HCT116 (cell line): ENCODE measurements at regions not wholly inside any gene's neighbourhood (a gene's known extent, or its start where the extent isn't known, plus 50 kb on each side); places are given as distances from the start of the nearest gene placed in this dataset.

ENCODE experiments used
- ATAC-seq: fragments of 200-7000 bp; cut with Tn5 transposase; 2 replicates; pipeline ENCODE4 v1.9.1; 2020; ENCODE audit warnings: mild to moderate bottlenecking, moderate library complexity
- BruUV-seq: library from RNA; stranded (reverse); fragments of 400-500 nt; replicated peaks from 2 replicates; lab custom pipeline; 2021; lab: Mats Ljungman, UMichigan
- CTCF ChIA-PET: fragments of 300-600 bp; sonication (Branson Sonifier 250); formaldehyde crosslinking; loops from one replicate; lab custom pipeline; 2021; ENCODE audit warnings: antibody characterized with exemption; lab: Charles Lee
- POLR2A ChIA-PET: fragments of 300-600, 350-600 bp; sonication (Branson Sonifier 250); formaldehyde crosslinking; loops from one replicate; lab custom pipeline; 2021; ENCODE audit warnings: antibody characterized with exemption; lab: Charles Lee
- RAD21 ChIA-PET, 2 experiments: fragments of 300-600 bp; sonication (Branson Sonifier 250); formaldehyde crosslinking; loops; one replicate each; lab custom pipeline; 2023; ENCODE audit warnings: low total read pairs in 2 of 2; ENCODE audit not compliant: uncharacterized antibody in 2 of 2, unreplicated experiment in 2 of 2, low non-redundant PET in 1 of 2; lab: Charles Lee
- DNase-seq: peaks from one replicate; pipeline ENCODE4 v3.0.0-alpha.2; 2010; ENCODE audit warnings: low read depth, low spot score
- H2AFZ ChIP-seq: fragments of 200-600 bp; shearing (Covaris generic), sonication (generic); 2 replicates; pipeline ENCODE4 v1.6.1; 2017; ENCODE audit warnings: low read depth, mixed run types, mixed read lengths, antibody characterized with exemption, low read length; ENCODE audit not compliant: poor library complexity, severe bottlenecking
- H3K27ac ChIP-seq: 2 replicates; pipeline ENCODE4 v1.5.1; 2012; ENCODE audit warnings: low read depth, low read length
- H3K27me3 ChIP-seq: fragments of 200-600 bp; sonication (generic); 2 replicates; pipeline ENCODE4 v1.6.1; 2016; ENCODE audit warnings: mixed run types, low read length, mixed read lengths; ENCODE audit not compliant: insufficient read depth
- H3K36me3 ChIP-seq, 2 experiments: fragments of 200-500 bp in 1 of 2; fragments of 200-600 bp in 1 of 2; sonication (Bioruptor generic) in 1 of 2; sonication (generic) in 1 of 2; 2 replicates each; pipeline versions ENCODE4 v1.5.1 to v1.6.1; 2014 to 2016; ENCODE audit warnings: low read length in 2 of 2, inconsistent platforms in 1 of 2, mixed read lengths in 1 of 2, mixed run types in 1 of 2; ENCODE audit not compliant: insufficient read depth in 2 of 2, control insufficient read depth in 1 of 2
- H3K4me1 ChIP-seq, 2 experiments: fragments of 200-600 bp in 1 of 2; sonication (generic) in 1 of 2; 2 replicates each; pipeline versions ENCODE4 v1.5.1 to v1.6.1; 2012 to 2017; ENCODE audit warnings: low read length in 2 of 2, inconsistent platforms in 1 of 2, mild to moderate bottlenecking in 1 of 2, mixed read lengths in 1 of 2, mixed run types in 1 of 2, moderate library complexity in 1 of 2; ENCODE audit not compliant: insufficient read depth in 2 of 2, control insufficient read depth in 1 of 2
- H3K4me2 ChIP-seq: fragments of 200-600 bp; sonication (generic); 2 replicates; pipeline ENCODE4 v1.6.1; 2017; ENCODE audit warnings: mixed run types, low read length, mixed read lengths
- H3K4me3 ChIP-seq, 2 experiments: fragments of 200-600 bp in 1 of 2; sonication (generic) in 1 of 2; replicated peaks in 1 of 2; 2 replicates each; pipeline ENCODE4 v1.5.1; 2011 to 2016; ENCODE audit warnings: low read length in 2 of 2, control low read depth in 1 of 2, low read depth in 1 of 2, mild to moderate bottlenecking in 1 of 2, mixed read lengths in 1 of 2, mixed run types in 1 of 2
- H3K79me2 ChIP-seq: fragments of 200-600 bp; sonication (generic); 2 replicates; pipeline ENCODE4 v1.6.1; 2017; ENCODE audit warnings: mild to moderate bottlenecking, mixed run types, low read length, moderate library complexity, mixed read lengths; ENCODE audit not compliant: insufficient read depth
- H3K9ac ChIP-seq: fragments of 200-600 bp; sonication (generic); 2 replicates; pipeline ENCODE4 v1.6.1; 2016; ENCODE audit warnings: low read length, mixed read lengths
- H3K9me2 ChIP-seq: fragments of 200-600 bp; sonication (generic), shearing (Covaris generic); 2 replicates; pipeline ENCODE4 v1.6.1; 2017; ENCODE audit warnings: mixed run types, mild to moderate bottlenecking, moderate library complexity; ENCODE audit not compliant: insufficient read depth
- H3K9me3 ChIP-seq, 2 experiments: fragments of 200-500 bp in 1 of 2; fragments of 200-600 bp in 1 of 2; sonication (Bioruptor generic) in 1 of 2; sonication (generic) in 1 of 2; 2 replicates each; pipeline ENCODE4 v1.6.1; 2014 to 2017; ENCODE audit warnings: low read length in 2 of 2, mixed read lengths in 2 of 2, inconsistent platforms in 1 of 2, low read depth in 1 of 2, mild to moderate bottlenecking in 1 of 2, mixed run types in 1 of 2, moderate library complexity in 1 of 2; ENCODE audit not compliant: control insufficient read depth in 1 of 2, insufficient read depth in 1 of 2
- H4K20me1 ChIP-seq: fragments of 200-600 bp; sonication (generic), shearing (Covaris generic); 2 replicates; pipeline ENCODE4 v1.6.1; 2017; ENCODE audit warnings: mixed run types, mild to moderate bottlenecking, moderate library complexity; ENCODE audit not compliant: insufficient read depth
- CBX3 ChIP-seq: IDR thresholded peaks from 2 replicates; pipeline ENCODE4 v1.6.1; 2012; ENCODE audit warnings: low read depth
- CEBPB ChIP-seq: IDR thresholded peaks from 2 replicates; pipeline ENCODE4 v1.6.1; 2012; ENCODE audit warnings: low read depth
- FOSL1 ChIP-seq: IDR thresholded peaks from 2 replicates; pipeline ENCODE4 v1.6.1; 2012; ENCODE audit warnings: low read depth
- POLR2A ChIP-seq: IDR thresholded peaks from 2 replicates; pipeline ENCODE4 v1.7.0; 2011; ENCODE audit warnings: borderline replicate concordance; ENCODE audit not compliant: insufficient read depth, insufficient read length; ENCODE audit errors: extremely low read depth
- RAD21 ChIP-seq: IDR thresholded peaks from 2 replicates; pipeline ENCODE4 v1.6.1; 2012; ENCODE audit warnings: low read depth, mild to moderate bottlenecking
- SIN3A ChIP-seq: IDR thresholded peaks from 2 replicates; pipeline ENCODE4 v1.6.1; 2012; ENCODE audit warnings: low read depth
- SRF ChIP-seq: IDR thresholded peaks from 2 replicates; pipeline ENCODE4 v1.6.1; 2012; ENCODE audit warnings: low read depth
- TCF7L2 ChIP-seq: IDR thresholded peaks from 2 replicates; pipeline ENCODE4 v1.7.0; 2011; ENCODE audit warnings: borderline replicate concordance, inconsistent platforms; ENCODE audit not compliant: insufficient read depth, insufficient read length; ENCODE audit errors: extremely low read depth
- ZNF274 ChIP-seq: fragments of 200-500 bp; sonication (Bioruptor generic); IDR thresholded peaks from 2 replicates; pipeline ENCODE4 v1.6.1; 2014; ENCODE audit warnings: mild to moderate bottlenecking, low read depth, low read length, inconsistent platforms
- intact Hi-C: fragments of 100-400 bp; cut with micrococcal nuclease; formaldehyde crosslinking; loops from 2 replicates; pipeline ENCODE4 v1.10.0; 2022
- TF ChIP-seq, protein P1 (sequence below): IDR thresholded peaks from 2 replicates; pipeline ENCODE4 v1.6.1; 2012; ENCODE audit warnings: low read depth
- TF ChIP-seq, protein P2 (sequence below), 3 experiments: fragments of 200-600 bp in 1 of 3; sonication (generic) in 1 of 3; IDR thresholded peaks in 2 of 3; conservative IDR thresholded peaks in 1 of 3; 2 replicates each; pipeline ENCODE4 v1.5.1; 2012 to 2017; ENCODE audit warnings: low read depth in 2 of 3, low read length in 2 of 3, antibody characterized with exemption in 1 of 3, borderline replicate concordance in 1 of 3, control low read depth in 1 of 3, mild to moderate bottlenecking in 1 of 3, mixed read lengths in 1 of 3, mixed run types in 1 of 3, moderate library complexity in 1 of 3; ENCODE audit not compliant: insufficient read depth in 1 of 3

DNA sequence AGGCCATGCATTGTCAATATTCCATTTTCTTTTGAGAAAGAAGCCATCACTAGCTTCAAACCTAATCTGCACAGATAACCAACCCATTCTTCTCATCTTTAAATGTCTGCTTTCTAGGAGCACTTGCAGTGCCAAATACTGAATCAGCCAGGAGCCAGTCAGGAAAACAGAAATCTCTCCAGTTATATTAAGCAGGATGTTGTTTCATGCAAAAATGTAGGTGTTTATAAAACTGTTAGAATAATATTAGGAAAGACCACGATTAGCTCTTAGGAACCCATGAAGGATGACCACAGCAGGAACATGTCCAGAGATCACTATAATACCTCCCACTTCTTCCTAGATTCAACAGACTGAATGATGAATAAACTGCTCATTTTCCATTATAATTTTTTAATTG lies 86.0 kb downstream of the TTC32 start (continued):
- TF ChIP-seq, protein P1, sequence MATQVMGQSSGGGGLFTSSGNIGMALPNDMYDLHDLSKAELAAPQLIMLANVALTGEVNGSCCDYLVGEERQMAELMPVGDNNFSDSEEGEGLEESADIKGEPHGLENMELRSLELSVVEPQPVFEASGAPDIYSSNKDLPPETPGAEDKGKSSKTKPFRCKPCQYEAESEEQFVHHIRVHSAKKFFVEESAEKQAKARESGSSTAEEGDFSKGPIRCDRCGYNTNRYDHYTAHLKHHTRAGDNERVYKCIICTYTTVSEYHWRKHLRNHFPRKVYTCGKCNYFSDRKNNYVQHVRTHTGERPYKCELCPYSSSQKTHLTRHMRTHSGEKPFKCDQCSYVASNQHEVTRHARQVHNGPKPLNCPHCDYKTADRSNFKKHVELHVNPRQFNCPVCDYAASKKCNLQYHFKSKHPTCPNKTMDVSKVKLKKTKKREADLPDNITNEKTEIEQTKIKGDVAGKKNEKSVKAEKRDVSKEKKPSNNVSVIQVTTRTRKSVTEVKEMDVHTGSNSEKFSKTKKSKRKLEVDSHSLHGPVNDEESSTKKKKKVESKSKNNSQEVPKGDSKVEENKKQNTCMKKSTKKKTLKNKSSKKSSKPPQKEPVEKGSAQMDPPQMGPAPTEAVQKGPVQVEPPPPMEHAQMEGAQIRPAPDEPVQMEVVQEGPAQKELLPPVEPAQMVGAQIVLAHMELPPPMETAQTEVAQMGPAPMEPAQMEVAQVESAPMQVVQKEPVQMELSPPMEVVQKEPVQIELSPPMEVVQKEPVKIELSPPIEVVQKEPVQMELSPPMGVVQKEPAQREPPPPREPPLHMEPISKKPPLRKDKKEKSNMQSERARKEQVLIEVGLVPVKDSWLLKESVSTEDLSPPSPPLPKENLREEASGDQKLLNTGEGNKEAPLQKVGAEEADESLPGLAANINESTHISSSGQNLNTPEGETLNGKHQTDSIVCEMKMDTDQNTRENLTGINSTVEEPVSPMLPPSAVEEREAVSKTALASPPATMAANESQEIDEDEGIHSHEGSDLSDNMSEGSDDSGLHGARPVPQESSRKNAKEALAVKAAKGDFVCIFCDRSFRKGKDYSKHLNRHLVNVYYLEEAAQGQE: no peak
- TF ChIP-seq CBX3 (no peak), TCF7L2 (no peak), RAD21 (no peak)

DNA sequence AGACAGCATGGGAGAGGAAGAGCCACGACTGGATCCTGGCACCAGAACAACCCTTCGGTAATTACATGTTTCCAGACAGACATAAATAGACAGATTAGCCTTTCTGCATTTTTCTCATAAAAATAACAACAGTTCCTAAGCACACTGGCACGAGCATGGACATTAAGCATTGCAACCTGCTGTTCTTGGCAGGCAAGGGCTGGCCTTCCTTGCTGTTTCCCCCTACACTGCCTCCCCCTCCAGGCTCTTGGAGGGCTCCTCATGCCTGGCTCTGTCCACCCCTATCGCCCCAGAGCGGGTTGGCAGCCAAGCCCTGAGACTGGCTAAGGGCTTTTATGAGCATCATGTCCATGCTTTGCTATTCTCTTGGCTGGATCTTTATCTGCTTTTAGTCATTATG lies 89.6 kb downstream of the TTC32 start:
- no peaks in the 10 kb centered on the region for H3K79me2 ChIP-seq
- no TSS peak for BruUV-seq
- no peaks in the 10 kb centered on the region for H3K9me2 ChIP-seq
- H3K4me1 ChIP-seq: no peaks in the 10 kb centered on the region
- DNase-seq (no peak), ATAC-seq (no peak)
- ChIA-PET POLR2A (no interaction called here), RAD21 (no interaction called here), CTCF (no interaction called here)
- no peaks in the 10 kb centered on the region for H3K36me3 ChIP-seq
- H4K20me1 ChIP-seq: no peaks in the 10 kb centered on the region
- no peak overlapping the region for H3K9ac ChIP-seq
- no peak overlapping the region for H3K4me3 ChIP-seq
- H2AFZ ChIP-seq: no peak overlapping the region
- no peak overlapping the region for H3K4me2 ChIP-seq
- no peak overlapping the region for H3K27ac ChIP-seq
- TF ChIP-seq CBX3: no peak
- TF ChIP-seq, protein P2, sequence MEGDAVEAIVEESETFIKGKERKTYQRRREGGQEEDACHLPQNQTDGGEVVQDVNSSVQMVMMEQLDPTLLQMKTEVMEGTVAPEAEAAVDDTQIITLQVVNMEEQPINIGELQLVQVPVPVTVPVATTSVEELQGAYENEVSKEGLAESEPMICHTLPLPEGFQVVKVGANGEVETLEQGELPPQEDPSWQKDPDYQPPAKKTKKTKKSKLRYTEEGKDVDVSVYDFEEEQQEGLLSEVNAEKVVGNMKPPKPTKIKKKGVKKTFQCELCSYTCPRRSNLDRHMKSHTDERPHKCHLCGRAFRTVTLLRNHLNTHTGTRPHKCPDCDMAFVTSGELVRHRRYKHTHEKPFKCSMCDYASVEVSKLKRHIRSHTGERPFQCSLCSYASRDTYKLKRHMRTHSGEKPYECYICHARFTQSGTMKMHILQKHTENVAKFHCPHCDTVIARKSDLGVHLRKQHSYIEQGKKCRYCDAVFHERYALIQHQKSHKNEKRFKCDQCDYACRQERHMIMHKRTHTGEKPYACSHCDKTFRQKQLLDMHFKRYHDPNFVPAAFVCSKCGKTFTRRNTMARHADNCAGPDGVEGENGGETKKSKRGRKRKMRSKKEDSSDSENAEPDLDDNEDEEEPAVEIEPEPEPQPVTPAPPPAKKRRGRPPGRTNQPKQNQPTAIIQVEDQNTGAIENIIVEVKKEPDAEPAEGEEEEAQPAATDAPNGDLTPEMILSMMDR (IDR thresholded peaks at IDR 0.05 in 2 of 3, conservative IDR thresholded peaks at IDR 0.05 in 1 of 3; ENCODE audit: borderline replicate concordance in 1 of 3, insufficient read depth in 1 of 3, low read depth in 2 of 3, low read length in 2 of 3): no peak
- TF ChIP-seq ZNF274: no peak
- no peak for TF ChIP-seq POLR2A
- no peak for TF ChIP-seq CEBPB
- no peak for TF ChIP-seq SRF
- TF ChIP-seq FOSL1: no peak
- TF ChIP-seq SIN3A: no peak
- H3K27me3 ChIP-seq: peaks cover 10% of the 10 kb centered on the region; the same call in 1 of the 2 replicates
- no peaks in the 10 kb centered on the region for H3K9me3 ChIP-seq
- intact Hi-C loops: no loop called here
